GM21786 (cell line): ENCODE measurements at regions not wholly inside any gene's neighbourhood (a gene's known extent, or its start where the extent isn't known, plus 50 kb on each side); places are given as distances from the start of the nearest gene placed in this dataset.

Experiments
- ATAC-seq: cut with Tn5 transposase; IDR thresholded peaks from one replicate; pipeline ENCODE4 v1.9.1; 2021; ENCODE audit not compliant: unreplicated experiment

GRCh38 chr5:58403822-58404433 lies 56.0 kb downstream of the PLK2 start:
- no peak for ATAC-seq

- ATAC-seq, result no peak
Observed at GRCh38 chr5:58401701-58402100, 58.2 kb downstream of the PLK2 start.

- ATAC-seq, result no peak
Observed at GRCh38 chr5:58400737-58401136, 59.1 kb downstream of the PLK2 start.

GRCh38 chr5:58399951-58400350 lies 59.9 kb downstream of the PLK2 start:
- no peak for ATAC-seq

GRCh38 chr5:58394339-58394738 lies 65.5 kb downstream of the PLK2 start:
- no peak for ATAC-seq

- ATAC-seq, result no peak
Observed at GRCh38 chr5:58393716-58394115, 66.2 kb downstream of the PLK2 start.

GRCh38 chr5:58392496-58392895 lies 67.4 kb downstream of the PLK2 start:
- ATAC-seq, result no peak

- no peak for ATAC-seq
Observed at GRCh38 chr5:58383448-58383847, 76.4 kb downstream of the PLK2 start.

GRCh38 chr5:58382131-58382534 lies 77.8 kb downstream of the PLK2 start:
- ATAC-seq, result no peak

- ATAC-seq, result no peak
Observed at GRCh38 chr5:58381566-58381965, 78.3 kb downstream of the PLK2 start.

GRCh38 chr5:58380655-58381054 lies 79.2 kb downstream of the PLK2 start:
- ATAC-seq, result no peak

- no peak for ATAC-seq
Observed at GRCh38 chr5:58378613-58379390, 81.1 kb downstream of the PLK2 start.

- no peak for ATAC-seq
Observed at GRCh38 chr5:58370606-58371005, 89.3 kb downstream of the PLK2 start.

GRCh38 chr5:58369513-58370190 lies 90.2 kb downstream of the PLK2 start:
- no peak for ATAC-seq

GRCh38 chr5:58366461-58366860 lies 93.4 kb downstream of the PLK2 start:
- no peak for ATAC-seq

- ATAC-seq, result no peak
Observed at GRCh38 chr5:58365791-58366190, 94.1 kb downstream of the PLK2 start.

GRCh38 chr5:58363461-58364249 lies 96.2 kb downstream of the PLK2 start:
- ATAC-seq, result no peak

GRCh38 chr5:58362135-58362534 lies 97.8 kb downstream of the PLK2 start:
- no peak for ATAC-seq

- ATAC-seq, result no peak
Observed at GRCh38 chr5:58360794-58361193, 99.1 kb downstream of the PLK2 start.

- ATAC-seq, result no peak
Observed at GRCh38 chr5:58359981-58360380, 99.9 kb downstream of the PLK2 start.

GRCh38 chr5:58358501-58359178 lies 101.2 kb downstream of the PLK2 start:
- no peak for ATAC-seq
